ENCODE measurements at regions not wholly inside any gene's neighbourhood (a gene's known extent, or its start where the extent isn't known, plus 50 kb on each side); places are given as distances from the start of the nearest gene placed in this dataset.

GRCh38 chr3:70870576-70870975, 558.1 kb upstream of the MDFIC2 start:
- TF ChIP-seq CTCF (IDR thresholded peaks at IDR 0.05), result no peak
- H3K4me1 ChIP-seq, result no peaks in the 10 kb centered on the region
- no peaks in the 10 kb centered on the region for H3K9me3 ChIP-seq
- no peak for DNase-seq (ENCODE audit: low spot score in 2 of 2)
- no peaks in the 10 kb centered on the region for H3K36me3 ChIP-seq
- intact Hi-C loops (cut with DNase I), result no loop called here
- no peak overlapping the region for H3K27ac ChIP-seq
- H3K27me3 ChIP-seq, result no peaks in the 10 kb centered on the region
- no peak overlapping the region for H3K4me3 ChIP-seq

GRCh38 chr3:70868561-70868960, 556.1 kb upstream of the MDFIC2 start:
- Histone ChIP-seq H3K27me3 (no peaks in the 10 kb centered on the region), H3K4me3 (no peak overlapping the region), H3K4me1 (no peaks in the 10 kb centered on the region), H3K27ac (no peak overlapping the region), H3K9me3 (peaks cover 0 to 4% of the 10 kb centered on the region in 2 donors), H3K36me3 (no peaks in the 10 kb centered on the region)
- intact Hi-C loops (cut with DNase I), result no loop called here
- TF ChIP-seq CTCF (IDR thresholded peaks at IDR 0.05), result no peak
- no peak for DNase-seq (ENCODE audit: low spot score in 2 of 2)

- no peaks in the 10 kb centered on the region for H3K4me1 ChIP-seq
- intact Hi-C loops (cut with DNase I), result no loop called here
- no peak overlapping the region for H3K4me3 ChIP-seq
- no peak for TF ChIP-seq CTCF (IDR thresholded peaks at IDR 0.05)
- H3K36me3 ChIP-seq, result no peaks in the 10 kb centered on the region
- H3K27me3 ChIP-seq, result no peaks in the 10 kb centered on the region
- DNase-seq (ENCODE audit: low spot score in 2 of 2), result no peak
- H3K27ac ChIP-seq, result peak overlapping the region in 1 of 2 donors; percentile 56
- peaks cover 0 to 4% of the 10 kb centered on the region in 2 donors for H3K9me3 ChIP-seq
These were observed 550.6 kb upstream of the MDFIC2 start for GRCh38 chr3:70863049-70863448.

- no peak overlapping the region for H3K4me3 ChIP-seq
- TF ChIP-seq CTCF (IDR thresholded peaks at IDR 0.05), result no peak
- no peak for DNase-seq (ENCODE audit: low spot score in 2 of 2)
- peaks cover 0 to 4% of the 10 kb centered on the region in 2 donors for H3K9me3 ChIP-seq
- H3K27ac ChIP-seq, result peak overlapping the region in 1 of 2 donors; percentile 24
- H3K36me3 ChIP-seq, result no peaks in the 10 kb centered on the region
- no peaks in the 10 kb centered on the region for H3K27me3 ChIP-seq
- peaks cover 0 to 2% of the 10 kb centered on the region in 2 donors for H3K4me1 ChIP-seq
- intact Hi-C loops (cut with DNase I), result no loop called here
These were observed 549.4 kb upstream of the MDFIC2 start for GRCh38 chr3:70861855-70862254.

- H3K27me3 ChIP-seq, result no peaks in the 10 kb centered on the region
- no peak overlapping the region for H3K27ac ChIP-seq
- peaks cover 0 to 2% of the 10 kb centered on the region in 2 donors for H3K4me1 ChIP-seq
- H3K36me3 ChIP-seq, result no peaks in the 10 kb centered on the region
- TF ChIP-seq CTCF (IDR thresholded peaks at IDR 0.05), result no peak
- DNase-seq (ENCODE audit: low spot score in 2 of 2), result no peak
- intact Hi-C loops (cut with DNase I), result no loop called here
- no peak overlapping the region for H3K4me3 ChIP-seq
- H3K9me3 ChIP-seq, result peaks cover 0 to 4% of the 10 kb centered on the region in 2 donors
These were observed 548.8 kb upstream of the MDFIC2 start for GRCh38 chr3:70861234-70861633.

- no peaks in the 10 kb centered on the region for H3K27me3 ChIP-seq
- TF ChIP-seq CTCF (IDR thresholded peaks at IDR 0.05), result no peak
- DNase-seq (ENCODE audit: low spot score in 2 of 2), result no peak
- intact Hi-C loops (cut with DNase I), result no loop called here
- H3K27ac ChIP-seq, result peak overlapping the region in 1 of 2 donors; percentile 19
- no peaks in the 10 kb centered on the region for H3K9me3 ChIP-seq
- H3K4me1 ChIP-seq, result peaks cover 0 to 11% of the 10 kb centered on the region in 2 donors
- H3K36me3 ChIP-seq, result no peaks in the 10 kb centered on the region
- H3K4me3 ChIP-seq, result peak overlapping the region; percentile 32 to 57
These were observed 545.5 kb upstream of the MDFIC2 start for GRCh38 chr3:70857916-70858315.

Measured in ascending aorta (tissue), 2 donors.